ENCODE measurements at regions not wholly inside any gene's neighbourhood (a gene's known extent, or its start where the extent isn't known, plus 50 kb on each side); places are given as distances from the start of the nearest gene placed in this dataset.

DNA sequence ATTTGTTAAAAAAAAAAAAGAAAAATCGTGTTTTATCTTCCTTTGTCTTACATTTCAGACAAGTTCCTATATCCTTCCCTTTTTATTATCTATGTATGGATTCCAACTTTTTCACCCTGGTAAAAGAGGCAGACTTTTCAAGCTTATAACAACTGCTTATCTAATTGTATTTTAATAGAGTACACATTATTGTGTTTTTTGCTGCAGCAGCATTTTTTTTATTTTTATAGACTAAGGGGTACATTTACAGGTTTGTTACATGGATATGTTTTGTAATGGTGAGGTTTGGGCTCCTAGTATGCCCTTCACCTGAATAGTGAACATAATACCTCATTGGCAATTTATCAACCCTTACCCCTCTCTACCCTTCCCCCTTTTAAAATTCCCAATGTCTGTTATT lies 195.0 kb upstream of the RGMB start:
- Histone ChIP-seq H3K4me1 (no peaks in the 10 kb centered on the region), H3K27me3 (no peaks in the 10 kb centered on the region), H3K27ac (no peak overlapping the region), H3K4me3 (no peak overlapping the region), H3K36me3 (no peaks in the 10 kb centered on the region), H3K9me3 (no peaks in the 10 kb centered on the region)
- no peak for DNase-seq (ENCODE audit: low spot score)
- TF ChIP-seq CTCF (IDR thresholded peaks at IDR 0.05): no peak

DNA sequence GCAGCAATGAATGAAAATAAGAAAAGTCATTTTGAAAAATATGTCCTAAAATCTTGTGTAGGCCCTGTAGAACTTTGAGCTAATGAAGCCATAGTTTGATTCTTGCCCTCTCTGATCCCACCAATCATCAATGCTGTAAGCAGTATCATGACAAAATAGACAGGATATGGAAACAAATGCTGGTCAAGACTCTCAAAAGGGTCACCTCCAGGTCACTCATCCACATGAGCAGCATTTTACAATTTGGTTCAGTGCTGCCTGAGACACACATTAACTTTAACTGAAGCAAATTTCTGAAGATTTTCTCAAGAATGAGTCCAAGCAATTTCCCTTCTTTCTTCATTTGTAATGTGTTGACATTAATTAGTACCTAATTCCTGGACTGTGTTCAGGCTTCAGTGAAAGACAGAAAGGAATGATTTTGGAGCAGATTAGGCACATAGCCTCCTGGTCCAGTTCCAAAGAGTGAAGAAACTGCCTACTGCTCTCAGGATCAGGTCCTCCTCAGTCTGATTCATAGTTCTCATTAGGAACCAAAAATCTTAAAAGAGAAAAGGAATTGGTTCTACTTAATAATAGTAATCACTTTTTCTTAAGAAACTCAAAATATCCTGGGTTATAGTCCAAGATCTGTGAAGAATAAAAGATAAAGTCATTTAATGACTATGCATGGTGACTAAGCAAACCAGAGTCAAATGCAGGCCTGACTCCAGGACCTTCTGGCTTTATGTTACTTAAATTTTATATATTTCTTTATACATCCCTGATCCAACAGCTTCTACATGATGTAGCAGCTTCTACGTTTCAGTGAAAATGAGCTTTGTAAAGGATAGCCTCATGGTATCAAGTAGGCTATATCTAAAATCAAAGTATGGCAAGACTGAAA lies 192.1 kb upstream of the RGMB start:
- H3K27me3 ChIP-seq: no peaks in the 10 kb centered on the region

GRCh38 chr5:98583586-98583985 lies 189.9 kb upstream of the RGMB start:
- H3K9me3 ChIP-seq: no peaks in the 10 kb centered on the region
- no peak overlapping the region for H3K4me3 ChIP-seq
- no peaks in the 10 kb centered on the region for H3K4me1 ChIP-seq
- DNase-seq (ENCODE audit: low spot score): no peak
- no peaks in the 10 kb centered on the region for H3K36me3 ChIP-seq
- H3K27ac ChIP-seq: no peak overlapping the region
- TF ChIP-seq CTCF (IDR thresholded peaks at IDR 0.05): no peak
- no peaks in the 10 kb centered on the region for H3K27me3 ChIP-seq

More for the DNA sequence above, 192.1 kb upstream of the RGMB start:
- H3K36me3 ChIP-seq: no peaks in the 10 kb centered on the region
- no peak overlapping the region for H3K27ac ChIP-seq
- no peaks in the 10 kb centered on the region for H3K4me1 ChIP-seq
- DNase-seq (ENCODE audit: low spot score): no peak
- H3K4me3 ChIP-seq: no peak overlapping the region
- TF ChIP-seq CTCF (IDR thresholded peaks at IDR 0.05): no peak
- no peaks in the 10 kb centered on the region for H3K9me3 ChIP-seq

DNA sequence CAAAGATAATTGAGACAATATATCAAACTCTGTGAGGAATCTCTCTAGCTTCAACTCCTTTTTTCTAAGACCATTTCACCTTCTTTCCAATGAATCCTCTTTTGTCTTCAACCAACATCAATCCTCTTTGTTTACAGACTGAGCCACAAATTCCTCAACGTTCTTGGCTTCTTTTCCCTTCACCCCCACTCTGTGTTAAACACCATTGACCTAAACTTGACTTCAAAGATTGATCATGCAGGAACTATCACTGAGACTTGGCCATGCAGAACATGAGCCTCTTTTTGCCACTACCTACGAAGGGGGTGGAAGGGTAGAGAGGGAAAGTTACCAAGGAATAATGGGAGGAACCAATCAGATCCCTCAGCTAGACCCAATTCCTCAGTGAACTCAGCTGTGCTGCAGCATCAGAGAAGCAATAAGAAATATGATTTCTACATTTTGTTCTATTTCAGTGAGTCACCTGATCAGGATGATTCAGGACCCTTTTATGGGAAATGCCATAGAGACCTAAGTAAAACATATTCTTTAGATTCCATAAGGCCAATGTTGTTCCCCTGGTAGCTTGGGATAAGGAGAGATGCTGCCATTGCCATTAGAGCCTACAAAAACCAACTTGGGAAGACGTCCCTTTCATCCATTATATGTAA lies 187.7 kb upstream of the RGMB start:
- no peak for DNase-seq (ENCODE audit: low spot score)
- H3K36me3 ChIP-seq: no peaks in the 10 kb centered on the region
- H3K4me1 ChIP-seq: no peaks in the 10 kb centered on the region
- H3K9me3 ChIP-seq: no peaks in the 10 kb centered on the region
- H3K27ac ChIP-seq: no peak overlapping the region
- no peaks in the 10 kb centered on the region for H3K27me3 ChIP-seq
- no peak overlapping the region for H3K4me3 ChIP-seq
- TF ChIP-seq CTCF (IDR thresholded peaks at IDR 0.05): no peak

GRCh38 chr5:98586581-98586980 lies 186.9 kb upstream of the RGMB start:
- H3K9me3 ChIP-seq: no peaks in the 10 kb centered on the region
- DNase-seq (ENCODE audit: low spot score): no peak
- H3K4me3 ChIP-seq: no peak overlapping the region
- no peaks in the 10 kb centered on the region for H3K4me1 ChIP-seq
- TF ChIP-seq CTCF (IDR thresholded peaks at IDR 0.05): no peak
- no peak overlapping the region for H3K27ac ChIP-seq
- H3K27me3 ChIP-seq: no peaks in the 10 kb centered on the region
- no peaks in the 10 kb centered on the region for H3K36me3 ChIP-seq
